ENCODE measurements at regions not wholly inside any gene's neighbourhood (a gene's known extent, or its start where the extent isn't known, plus 50 kb on each side); places are given as distances from the start of the nearest gene placed in this dataset.

- TF ChIP-seq CTCF (CRISPR knock-in tag; IDR thresholded peaks at IDR 0.05) (no peak), ZNF274 (CRISPR knock-in tag; IDR thresholded peaks at IDR 0.05) (no peak), ZNF354B (CRISPR knock-in tag; IDR thresholded peaks at IDR 0.05) (no peak), CHD4 (IDR thresholded peaks at IDR 0.05; ENCODE audit: borderline replicate concordance, low read length) (no peak), ZNF407 (CRISPR knock-in tag; IDR thresholded peaks at IDR 0.05; ENCODE audit: not compliant biosample characterization) (no peak), NFE2L1 (CRISPR knock-in tag; IDR thresholded peaks at IDR 0.05; ENCODE audit: borderline replicate concordance) (no peak), ISX (CRISPR knock-in tag; conservative IDR thresholded peaks at IDR 0.05) (no peak), NCOA5 (CRISPR knock-in tag; IDR thresholded peaks at IDR 0.05) (no peak), ZNF414 (CRISPR knock-in tag; IDR thresholded peaks at IDR 0.05) (no peak), ZNF496 (CRISPR knock-in tag; IDR thresholded peaks at IDR 0.05; ENCODE audit: insufficient replicate concordance) (no peak), KLF9 (CRISPR knock-in tag; IDR thresholded peaks at IDR 0.05; ENCODE audit: low read depth) (no peak), MYC (CRISPR knock-in tag; IDR thresholded peaks at IDR 0.05; ENCODE audit: borderline replicate concordance) (no peak), U2AF1 (optimal IDR thresholded peaks at IDR 0.05; ENCODE audit: low read depth, low read length) (no peak)
Observed at GRCh38 chr14:97262336-97262735, 465.2 kb downstream of the VRK1 start.

All from HepG2 (cell line).